ENCODE measurements at regions not wholly inside any gene's neighbourhood (a gene's known extent, or its start where the extent isn't known, plus 50 kb on each side); places are given as distances from the start of the nearest gene placed in this dataset.

- Histone ChIP-seq H3K9me2 (replicated peaks; ENCODE audit: insufficient read depth, low read length) (no peaks in the 10 kb centered on the region), H3K36me3 (ENCODE audit: low read length) (no peaks in the 10 kb centered on the region), H3K4me2 (ENCODE audit: low read depth, low read length, poor library complexity, severe bottlenecking) (no peak overlapping the region), H2AFZ (ENCODE audit: low read depth, low read length, severe bottlenecking) (no peak overlapping the region), H3K9me3 (ENCODE audit: insufficient read depth, low read length) (no peaks in the 10 kb centered on the region), H3K27ac (ENCODE audit: low read depth, low read length) (no peak overlapping the region), H3K9ac (ENCODE audit: low read length) (no peak overlapping the region), H4K20me1 (ENCODE audit: low read depth, low read length) (no peaks in the 10 kb centered on the region), H3K27me3 (ENCODE audit: low read length) (no peaks in the 10 kb centered on the region), H3F3A (ENCODE audit: insufficient read depth) (no peaks in the 10 kb centered on the region), H3K79me2 (ENCODE audit: insufficient read depth, low read length) (no peaks in the 10 kb centered on the region), H3K4me3 (ENCODE audit: insufficient read depth, low read length, poor library complexity, severe bottlenecking) (no peak overlapping the region)
- TF ChIP-seq EZH2phosphoT487 (conservative IDR thresholded peaks at IDR 0.05; ENCODE audit: low read length) (no peak), CTCF (IDR thresholded peaks at IDR 0.05; ENCODE audit: insufficient read depth, low read length, poor library complexity, severe bottlenecking) (no peak)
These were observed 865.4 kb downstream of the CCSER2 start for GRCh38 chr10:85193796-85194195.

GRCh38 chr10:85194706-85195105, 866.3 kb downstream of the CCSER2 start:
- Histone ChIP-seq H3K27me3 (ENCODE audit: low read length) (no peaks in the 10 kb centered on the region), H3K9ac (ENCODE audit: low read length) (no peak overlapping the region), H3K4me3 (ENCODE audit: insufficient read depth, low read length, poor library complexity, severe bottlenecking) (no peak overlapping the region), H2AFZ (ENCODE audit: low read depth, low read length, severe bottlenecking) (no peak overlapping the region), H3F3A (ENCODE audit: insufficient read depth) (no peaks in the 10 kb centered on the region), H3K9me2 (replicated peaks; ENCODE audit: insufficient read depth, low read length) (no peaks in the 10 kb centered on the region), H3K27ac (ENCODE audit: low read depth, low read length) (no peak overlapping the region), H4K20me1 (ENCODE audit: low read depth, low read length) (no peaks in the 10 kb centered on the region), H3K36me3 (ENCODE audit: low read length) (no peaks in the 10 kb centered on the region), H3K4me2 (ENCODE audit: low read depth, low read length, poor library complexity, severe bottlenecking) (no peak overlapping the region), H3K9me3 (ENCODE audit: insufficient read depth, low read length) (no peaks in the 10 kb centered on the region), H3K79me2 (ENCODE audit: insufficient read depth, low read length) (no peaks in the 10 kb centered on the region)
- TF ChIP-seq CTCF (IDR thresholded peaks at IDR 0.05; ENCODE audit: insufficient read depth, low read length, poor library complexity, severe bottlenecking): no peak
- no peak for TF ChIP-seq EZH2phosphoT487 (conservative IDR thresholded peaks at IDR 0.05; ENCODE audit: low read length)

- Histone ChIP-seq H4K20me1 (ENCODE audit: low read depth, low read length) (no peaks in the 10 kb centered on the region), H3K36me3 (ENCODE audit: low read length) (no peaks in the 10 kb centered on the region), H3K27ac (ENCODE audit: low read depth, low read length) (no peak overlapping the region), H3K9me2 (replicated peaks; ENCODE audit: insufficient read depth, low read length) (no peaks in the 10 kb centered on the region), H3K4me2 (ENCODE audit: low read depth, low read length, poor library complexity, severe bottlenecking) (no peak overlapping the region), H2AFZ (ENCODE audit: low read depth, low read length, severe bottlenecking) (no peak overlapping the region), H3K27me3 (ENCODE audit: low read length) (no peaks in the 10 kb centered on the region), H3F3A (ENCODE audit: insufficient read depth) (no peaks in the 10 kb centered on the region), H3K79me2 (ENCODE audit: insufficient read depth, low read length) (no peaks in the 10 kb centered on the region), H3K9me3 (ENCODE audit: insufficient read depth, low read length) (no peaks in the 10 kb centered on the region), H3K4me3 (ENCODE audit: insufficient read depth, low read length, poor library complexity, severe bottlenecking) (no peak overlapping the region), H3K9ac (ENCODE audit: low read length) (no peak overlapping the region)
- no peak for TF ChIP-seq EZH2phosphoT487 (conservative IDR thresholded peaks at IDR 0.05; ENCODE audit: low read length)
- no peak for TF ChIP-seq CTCF (IDR thresholded peaks at IDR 0.05; ENCODE audit: insufficient read depth, low read length, poor library complexity, severe bottlenecking)
These were observed 867.2 kb downstream of the CCSER2 start for GRCh38 chr10:85195596-85195995.
